GM18502 (cell line): ENCODE measurements at regions not wholly inside any gene's neighbourhood (a gene's known extent, or its start where the extent isn't known, plus 50 kb on each side); places are given as distances from the start of the nearest gene placed in this dataset.
"Not testable (repeated sequence)": the region's sequence is repeated elsewhere in the genome, so short reads cannot be mapped to it uniquely, and the experiment has no call there.

Source experiments
- ATAC-seq: cut with Tn5 transposase; IDR thresholded peaks from one replicate; pipeline ENCODE4 v1.9.1; 2021; ENCODE audit warnings: mild to moderate bottlenecking; ENCODE audit not compliant: unreplicated experiment, poor library complexity

DNA sequence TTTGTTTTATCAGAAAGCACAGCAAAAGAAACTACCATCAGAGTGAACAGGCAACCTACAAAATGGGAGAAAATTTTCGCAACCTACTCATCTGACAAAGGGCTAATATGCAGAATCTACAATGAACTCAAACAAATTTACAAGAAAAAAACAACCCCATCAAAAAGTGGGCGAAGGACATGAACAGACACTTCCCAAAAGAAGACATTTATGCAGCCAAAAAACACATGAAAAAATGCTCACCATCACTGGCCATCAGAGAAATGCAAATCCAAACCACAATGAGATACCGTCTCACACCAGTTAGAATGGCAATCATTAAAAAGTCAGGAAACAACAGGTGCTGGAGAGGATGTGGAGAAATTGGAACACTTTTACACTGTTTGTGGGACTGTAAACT lies 460.4 kb upstream of the MKI67 start:
- not testable (repeated sequence) for ATAC-seq

- ATAC-seq: no peak
These were observed 461.5 kb upstream of the MKI67 start for GRCh38 chr10:128587689-128588088.

DNA sequence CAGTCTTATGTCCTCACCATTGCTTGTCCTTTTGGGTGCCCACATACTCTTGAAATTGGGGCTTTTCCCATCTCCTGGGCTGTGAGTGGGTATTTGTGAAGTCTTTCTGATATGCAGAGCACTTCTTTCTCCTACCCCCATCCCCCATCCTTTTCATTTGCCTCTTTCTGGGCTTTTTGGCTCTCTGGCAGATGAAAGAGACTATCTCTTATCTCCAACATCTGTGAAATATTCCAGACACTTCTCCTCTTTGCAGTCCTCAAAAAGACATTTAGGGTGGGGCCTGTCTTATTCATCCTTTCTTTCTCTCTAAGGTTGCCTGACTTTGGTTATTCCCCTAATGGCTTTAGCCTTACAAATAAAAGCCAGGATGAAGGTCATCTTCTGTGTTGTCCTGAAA lies 462.2 kb upstream of the MKI67 start:
- ATAC-seq: no peak

GRCh38 chr10:128594688-128595087 lies 468.5 kb upstream of the MKI67 start:
- no peak for ATAC-seq

GRCh38 chr10:128596906-128597305 lies 470.7 kb upstream of the MKI67 start:
- ATAC-seq: no peak

- no peak for ATAC-seq
These were observed 472.8 kb upstream of the MKI67 start for GRCh38 chr10:128599030-128599429.

DNA sequence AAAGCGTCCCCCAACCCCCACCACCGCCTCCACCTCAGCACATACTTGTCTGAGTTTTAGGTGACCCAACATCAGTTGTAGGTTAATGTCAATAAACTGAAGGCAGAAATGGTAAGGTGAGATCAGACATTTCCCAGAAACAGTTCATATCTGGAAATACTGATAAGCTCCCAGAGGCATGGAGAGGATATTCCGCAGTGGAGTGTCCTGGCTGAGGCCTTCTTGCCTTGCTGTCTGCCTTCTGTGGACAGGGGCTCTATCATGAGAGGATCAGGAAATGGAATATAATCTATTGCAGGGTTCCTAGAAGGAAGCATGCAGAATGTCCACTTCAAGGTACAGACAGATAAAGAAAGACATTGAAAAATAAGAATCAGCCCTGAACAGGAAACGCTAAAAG lies 473.3 kb upstream of the MKI67 start:
- ATAC-seq: no peak

GRCh38 chr10:128602183-128602582 lies 476.0 kb upstream of the MKI67 start:
- no peak for ATAC-seq

DNA sequence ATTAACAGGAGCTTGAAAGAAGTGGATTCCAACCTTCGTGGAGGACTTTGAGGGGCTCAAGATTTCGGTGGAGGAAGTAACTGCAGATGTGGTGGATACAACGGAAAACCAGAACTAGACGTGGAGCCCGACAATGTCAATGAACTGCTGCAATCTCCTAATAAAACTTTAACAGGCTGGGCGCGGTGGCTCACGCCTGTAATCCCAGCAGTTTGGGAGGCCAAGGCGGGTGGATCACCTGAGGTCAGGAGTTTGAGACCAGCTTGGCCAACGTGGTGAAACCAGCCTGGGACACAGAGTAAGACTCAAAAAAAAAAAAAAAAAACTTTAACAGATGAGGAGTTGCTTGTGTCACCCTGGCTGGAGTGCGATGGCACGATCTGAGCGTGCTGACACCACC lies 477.8 kb upstream of the MKI67 start:
- no peak for ATAC-seq

- ATAC-seq: no peak
These were observed 479.0 kb upstream of the MKI67 start for GRCh38 chr10:128605180-128605579.

- ATAC-seq: no peak
These were observed 479.8 kb upstream of the MKI67 start for GRCh38 chr10:128606055-128606454.

- ATAC-seq: no peak
These were observed 482.6 kb upstream of the MKI67 start for GRCh38 chr10:128608791-128609190.

DNA sequence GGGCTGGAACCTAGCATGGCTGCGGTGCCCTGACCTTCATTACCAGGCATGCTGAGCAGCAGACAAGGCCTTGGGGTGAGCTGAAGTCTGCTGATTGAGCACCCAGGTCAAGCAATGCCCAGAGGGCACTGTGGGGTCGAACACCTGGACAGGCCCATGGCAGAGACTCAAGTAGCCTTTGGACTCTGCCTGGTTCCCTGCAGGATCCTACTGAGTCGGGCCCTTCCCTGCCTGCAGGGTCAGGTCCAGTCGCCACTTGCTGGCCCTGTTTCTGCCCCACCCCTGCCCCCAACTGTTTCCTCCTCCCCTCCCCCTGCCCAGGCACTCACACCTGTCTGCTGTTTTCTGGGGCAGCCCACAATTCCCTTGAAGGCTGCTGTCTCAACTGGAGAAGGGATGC lies 483.2 kb upstream of the MKI67 start:
- ATAC-seq: no peak

- ATAC-seq: no peak
These were observed 483.9 kb upstream of the MKI67 start for GRCh38 chr10:128610113-128610512.

- no peak for ATAC-seq
These were observed 486.0 kb upstream of the MKI67 start for GRCh38 chr10:128612195-128612594.

GRCh38 chr10:128612631-128613030 lies 486.4 kb upstream of the MKI67 start:
- ATAC-seq: no peak

DNA sequence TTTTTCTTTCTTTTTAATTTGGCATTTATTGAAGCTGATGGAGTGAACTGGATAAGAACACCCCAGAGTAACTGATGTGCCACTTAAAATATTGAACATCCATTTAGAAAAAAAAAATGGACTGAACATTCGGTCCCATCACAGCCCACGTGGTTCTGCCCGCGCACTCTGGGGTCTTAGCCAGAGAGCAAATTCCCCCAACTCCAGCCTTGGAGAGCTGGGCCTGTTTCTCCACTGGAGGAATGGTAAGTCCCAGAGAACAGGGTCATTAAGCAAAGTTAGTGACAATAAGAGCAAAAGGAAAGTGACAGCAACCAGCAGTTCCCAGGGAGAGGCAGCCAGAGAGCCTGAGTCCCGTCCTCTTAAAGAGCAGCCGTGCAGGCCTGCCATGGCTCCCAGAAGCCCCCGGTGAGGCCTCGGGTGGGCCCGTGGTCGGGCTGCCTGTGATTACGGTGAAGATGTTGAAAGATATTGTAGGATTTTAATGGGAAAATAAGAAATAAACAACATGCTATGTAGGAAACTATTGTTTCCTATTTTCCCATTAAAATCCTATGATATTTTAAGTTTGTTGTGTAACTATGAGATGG lies 487.9 kb upstream of the MKI67 start:
- ATAC-seq: no peak

GRCh38 chr10:128614802-128615553 lies 488.8 kb upstream of the MKI67 start:
- no peak for ATAC-seq

DNA sequence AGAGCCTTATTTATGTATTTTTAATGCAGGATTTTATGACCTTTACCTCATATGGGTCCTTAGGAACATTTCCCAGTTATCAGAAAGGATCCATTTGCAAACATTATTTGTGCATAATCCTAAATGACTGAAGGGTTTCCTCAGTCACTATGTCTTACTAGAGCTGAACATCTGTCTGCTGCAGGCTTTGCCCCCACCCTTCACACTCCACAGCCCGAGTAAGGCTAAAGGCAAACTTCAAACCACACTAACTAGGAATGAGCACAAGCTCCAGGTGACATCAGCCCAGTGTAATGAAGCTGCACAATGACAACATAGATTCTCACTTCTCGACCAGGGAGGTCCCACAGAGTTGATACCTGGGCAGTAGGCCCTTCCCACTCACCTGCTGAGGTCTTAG lies 491.3 kb upstream of the MKI67 start:
- ATAC-seq: no peak

GRCh38 chr10:128622706-128623105 lies 496.5 kb upstream of the MKI67 start:
- ATAC-seq: no peak

GRCh38 chr10:128623776-128624175 lies 497.6 kb upstream of the MKI67 start:
- no peak for ATAC-seq
